ENCODE measurements at regions not wholly inside any gene's neighbourhood (a gene's known extent, or its start where the extent isn't known, plus 50 kb on each side); places are given as distances from the start of the nearest gene placed in this dataset.

DNA sequence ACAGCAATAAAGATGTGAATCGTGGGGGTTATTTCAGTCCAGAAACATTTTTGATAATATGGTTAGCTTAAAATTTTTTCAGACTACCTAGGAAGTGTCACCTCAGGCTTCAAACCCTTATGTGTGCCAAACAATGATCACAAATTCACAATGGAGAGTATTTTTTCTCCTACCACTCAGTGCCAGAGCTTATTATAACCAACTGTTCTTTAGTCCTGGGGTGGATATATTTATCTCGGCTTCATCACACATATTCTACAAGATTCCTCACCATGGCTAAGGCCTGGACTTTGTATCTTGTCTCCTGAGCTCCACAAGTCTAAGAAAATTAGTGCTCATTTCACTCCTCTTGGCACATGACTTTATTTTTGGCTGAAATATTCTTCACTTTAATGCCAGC is 629.1 kb downstream of the RWDD3 start (continued):
- TF ChIP-seq, protein P1, sequence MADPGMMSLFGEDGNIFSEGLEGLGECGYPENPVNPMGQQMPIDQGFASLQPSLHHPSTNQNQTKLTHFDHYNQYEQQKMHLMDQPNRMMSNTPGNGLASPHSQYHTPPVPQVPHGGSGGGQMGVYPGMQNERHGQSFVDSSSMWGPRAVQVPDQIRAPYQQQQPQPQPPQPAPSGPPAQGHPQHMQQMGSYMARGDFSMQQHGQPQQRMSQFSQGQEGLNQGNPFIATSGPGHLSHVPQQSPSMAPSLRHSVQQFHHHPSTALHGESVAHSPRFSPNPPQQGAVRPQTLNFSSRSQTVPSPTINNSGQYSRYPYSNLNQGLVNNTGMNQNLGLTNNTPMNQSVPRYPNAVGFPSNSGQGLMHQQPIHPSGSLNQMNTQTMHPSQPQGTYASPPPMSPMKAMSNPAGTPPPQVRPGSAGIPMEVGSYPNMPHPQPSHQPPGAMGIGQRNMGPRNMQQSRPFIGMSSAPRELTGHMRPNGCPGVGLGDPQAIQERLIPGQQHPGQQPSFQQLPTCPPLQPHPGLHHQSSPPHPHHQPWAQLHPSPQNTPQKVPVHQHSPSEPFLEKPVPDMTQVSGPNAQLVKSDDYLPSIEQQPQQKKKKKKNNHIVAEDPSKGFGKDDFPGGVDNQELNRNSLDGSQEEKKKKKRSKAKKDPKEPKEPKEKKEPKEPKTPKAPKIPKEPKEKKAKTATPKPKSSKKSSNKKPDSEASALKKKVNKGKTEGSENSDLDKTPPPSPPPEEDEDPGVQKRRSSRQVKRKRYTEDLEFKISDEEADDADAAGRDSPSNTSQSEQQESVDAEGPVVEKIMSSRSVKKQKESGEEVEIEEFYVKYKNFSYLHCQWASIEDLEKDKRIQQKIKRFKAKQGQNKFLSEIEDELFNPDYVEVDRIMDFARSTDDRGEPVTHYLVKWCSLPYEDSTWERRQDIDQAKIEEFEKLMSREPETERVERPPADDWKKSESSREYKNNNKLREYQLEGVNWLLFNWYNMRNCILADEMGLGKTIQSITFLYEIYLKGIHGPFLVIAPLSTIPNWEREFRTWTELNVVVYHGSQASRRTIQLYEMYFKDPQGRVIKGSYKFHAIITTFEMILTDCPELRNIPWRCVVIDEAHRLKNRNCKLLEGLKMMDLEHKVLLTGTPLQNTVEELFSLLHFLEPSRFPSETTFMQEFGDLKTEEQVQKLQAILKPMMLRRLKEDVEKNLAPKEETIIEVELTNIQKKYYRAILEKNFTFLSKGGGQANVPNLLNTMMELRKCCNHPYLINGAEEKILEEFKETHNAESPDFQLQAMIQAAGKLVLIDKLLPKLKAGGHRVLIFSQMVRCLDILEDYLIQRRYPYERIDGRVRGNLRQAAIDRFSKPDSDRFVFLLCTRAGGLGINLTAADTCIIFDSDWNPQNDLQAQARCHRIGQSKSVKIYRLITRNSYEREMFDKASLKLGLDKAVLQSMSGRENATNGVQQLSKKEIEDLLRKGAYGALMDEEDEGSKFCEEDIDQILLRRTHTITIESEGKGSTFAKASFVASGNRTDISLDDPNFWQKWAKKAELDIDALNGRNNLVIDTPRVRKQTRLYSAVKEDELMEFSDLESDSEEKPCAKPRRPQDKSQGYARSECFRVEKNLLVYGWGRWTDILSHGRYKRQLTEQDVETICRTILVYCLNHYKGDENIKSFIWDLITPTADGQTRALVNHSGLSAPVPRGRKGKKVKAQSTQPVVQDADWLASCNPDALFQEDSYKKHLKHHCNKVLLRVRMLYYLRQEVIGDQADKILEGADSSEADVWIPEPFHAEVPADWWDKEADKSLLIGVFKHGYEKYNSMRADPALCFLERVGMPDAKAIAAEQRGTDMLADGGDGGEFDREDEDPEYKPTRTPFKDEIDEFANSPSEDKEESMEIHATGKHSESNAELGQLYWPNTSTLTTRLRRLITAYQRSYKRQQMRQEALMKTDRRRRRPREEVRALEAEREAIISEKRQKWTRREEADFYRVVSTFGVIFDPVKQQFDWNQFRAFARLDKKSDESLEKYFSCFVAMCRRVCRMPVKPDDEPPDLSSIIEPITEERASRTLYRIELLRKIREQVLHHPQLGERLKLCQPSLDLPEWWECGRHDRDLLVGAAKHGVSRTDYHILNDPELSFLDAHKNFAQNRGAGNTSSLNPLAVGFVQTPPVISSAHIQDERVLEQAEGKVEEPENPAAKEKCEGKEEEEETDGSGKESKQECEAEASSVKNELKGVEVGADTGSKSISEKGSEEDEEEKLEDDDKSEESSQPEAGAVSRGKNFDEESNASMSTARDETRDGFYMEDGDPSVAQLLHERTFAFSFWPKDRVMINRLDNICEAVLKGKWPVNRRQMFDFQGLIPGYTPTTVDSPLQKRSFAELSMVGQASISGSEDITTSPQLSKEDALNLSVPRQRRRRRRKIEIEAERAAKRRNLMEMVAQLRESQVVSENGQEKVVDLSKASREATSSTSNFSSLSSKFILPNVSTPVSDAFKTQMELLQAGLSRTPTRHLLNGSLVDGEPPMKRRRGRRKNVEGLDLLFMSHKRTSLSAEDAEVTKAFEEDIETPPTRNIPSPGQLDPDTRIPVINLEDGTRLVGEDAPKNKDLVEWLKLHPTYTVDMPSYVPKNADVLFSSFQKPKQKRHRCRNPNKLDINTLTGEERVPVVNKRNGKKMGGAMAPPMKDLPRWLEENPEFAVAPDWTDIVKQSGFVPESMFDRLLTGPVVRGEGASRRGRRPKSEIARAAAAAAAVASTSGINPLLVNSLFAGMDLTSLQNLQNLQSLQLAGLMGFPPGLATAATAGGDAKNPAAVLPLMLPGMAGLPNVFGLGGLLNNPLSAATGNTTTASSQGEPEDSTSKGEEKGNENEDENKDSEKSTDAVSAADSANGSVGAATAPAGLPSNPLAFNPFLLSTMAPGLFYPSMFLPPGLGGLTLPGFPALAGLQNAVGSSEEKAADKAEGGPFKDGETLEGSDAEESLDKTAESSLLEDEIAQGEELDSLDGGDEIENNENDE (IDR thresholded peaks at IDR 0.05; ENCODE audit: insufficient replicate concordance, low read length) = no peak
- TF ChIP-seq SUZ12 (IDR thresholded peaks at IDR 0.05; ENCODE audit: low read length) (no peak), GTF2F1 (IDR thresholded peaks at IDR 0.05; ENCODE audit: borderline replicate concordance, low read depth, low read length) (no peak), CTBP2 (IDR thresholded peaks at IDR 0.05; ENCODE audit: borderline replicate concordance, insufficient read depth, insufficient read length, low read length) (no peak), CEBPB (IDR thresholded peaks at IDR 0.05; ENCODE audit: low read depth, low read length) (no peak), HDAC2 (IDR thresholded peaks at IDR 0.05; ENCODE audit: borderline replicate concordance in 1 of 2, low read depth in 2 of 2, low read length in 2 of 2) (no peak), SIX5 (IDR thresholded peaks at IDR 0.05; ENCODE audit: low read depth, low read length) (no peak)
- TF ChIP-seq, protein P2, sequence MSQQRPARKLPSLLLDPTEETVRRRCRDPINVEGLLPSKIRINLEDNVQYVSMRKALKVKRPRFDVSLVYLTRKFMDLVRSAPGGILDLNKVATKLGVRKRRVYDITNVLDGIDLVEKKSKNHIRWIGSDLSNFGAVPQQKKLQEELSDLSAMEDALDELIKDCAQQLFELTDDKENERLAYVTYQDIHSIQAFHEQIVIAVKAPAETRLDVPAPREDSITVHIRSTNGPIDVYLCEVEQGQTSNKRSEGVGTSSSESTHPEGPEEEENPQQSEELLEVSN (IDR thresholded peaks at IDR 0.05) = no peak
- TF ChIP-seq, protein P3, sequence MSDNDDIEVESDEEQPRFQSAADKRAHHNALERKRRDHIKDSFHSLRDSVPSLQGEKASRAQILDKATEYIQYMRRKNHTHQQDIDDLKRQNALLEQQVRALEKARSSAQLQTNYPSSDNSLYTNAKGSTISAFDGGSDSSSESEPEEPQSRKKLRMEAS (IDR thresholded peaks at IDR 0.05) = no peak

All from H1 (cell line).